Gastrocnemius medialis (tissue), 4 donors: ENCODE measurements at regions not wholly inside any gene's neighbourhood (a gene's known extent, or its start where the extent isn't known, plus 50 kb on each side); places are given as distances from the start of the nearest gene placed in this dataset.

Experiments used
- POLR2A ChIP-seq, 2 donors: fragments of 450-650 bp; IDR thresholded peaks; one replicate each; pipeline ENCODE4 v1.6.1; 2017; ENCODE audit warnings: antibody characterized with exemption in 2 of 2, mild to moderate bottlenecking in 2 of 2, moderate library complexity in 2 of 2
- TF ChIP-seq, protein P1 (sequence below), 5 experiments: fragments of 450-650 bp in 3 of 5; fragments of 200-600 bp in 2 of 5; sonication (generic) in 2 of 5; IDR thresholded peaks in 4 of 5; conservative IDR thresholded peaks in 1 of 5; 1 replicate in 4 of 5; 2 replicates in 1 of 5; pipeline ENCODE4 v1.5.1; 2016 to 2019; ENCODE audit warnings: antibody characterized with exemption in 5 of 5, mild to moderate bottlenecking in 3 of 5, moderate library complexity in 3 of 5

DNA sequence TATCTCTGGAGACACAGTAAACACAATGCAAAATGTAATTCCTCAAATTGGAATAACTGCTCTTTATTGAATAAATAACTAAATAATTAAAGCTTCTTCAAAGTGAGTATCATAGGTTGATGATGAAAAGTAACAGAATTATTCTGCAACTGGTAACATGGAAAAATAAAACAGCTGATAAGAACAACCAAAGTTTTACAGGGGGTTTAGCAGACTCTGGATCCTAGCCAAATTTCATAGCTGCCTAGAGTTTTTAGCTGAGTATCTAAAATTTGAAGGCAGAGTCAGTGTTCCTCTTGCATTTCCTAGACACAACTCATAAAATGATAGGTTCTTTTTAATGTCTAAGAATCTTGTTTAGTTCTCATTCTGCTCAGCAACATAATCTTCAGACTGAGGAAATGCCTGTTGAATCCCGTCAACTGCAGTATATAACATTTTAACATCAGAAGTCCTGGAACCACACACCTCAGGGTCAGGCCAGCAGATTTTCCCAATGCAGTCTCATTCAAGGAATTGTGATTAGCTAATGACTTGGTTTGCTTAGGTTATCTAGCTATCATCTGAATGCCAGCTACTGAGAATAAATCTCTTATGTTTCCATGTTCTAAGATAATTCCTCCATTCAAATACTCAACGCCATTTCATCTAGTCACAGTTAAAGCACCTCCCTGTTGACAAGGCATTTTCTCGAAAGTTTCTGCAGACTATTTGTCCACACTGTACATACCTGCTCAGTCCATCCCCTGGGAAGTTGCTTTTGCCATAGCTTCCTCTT lies 411.6 kb downstream of the BCAT1 start:
- TF ChIP-seq, protein P1, sequence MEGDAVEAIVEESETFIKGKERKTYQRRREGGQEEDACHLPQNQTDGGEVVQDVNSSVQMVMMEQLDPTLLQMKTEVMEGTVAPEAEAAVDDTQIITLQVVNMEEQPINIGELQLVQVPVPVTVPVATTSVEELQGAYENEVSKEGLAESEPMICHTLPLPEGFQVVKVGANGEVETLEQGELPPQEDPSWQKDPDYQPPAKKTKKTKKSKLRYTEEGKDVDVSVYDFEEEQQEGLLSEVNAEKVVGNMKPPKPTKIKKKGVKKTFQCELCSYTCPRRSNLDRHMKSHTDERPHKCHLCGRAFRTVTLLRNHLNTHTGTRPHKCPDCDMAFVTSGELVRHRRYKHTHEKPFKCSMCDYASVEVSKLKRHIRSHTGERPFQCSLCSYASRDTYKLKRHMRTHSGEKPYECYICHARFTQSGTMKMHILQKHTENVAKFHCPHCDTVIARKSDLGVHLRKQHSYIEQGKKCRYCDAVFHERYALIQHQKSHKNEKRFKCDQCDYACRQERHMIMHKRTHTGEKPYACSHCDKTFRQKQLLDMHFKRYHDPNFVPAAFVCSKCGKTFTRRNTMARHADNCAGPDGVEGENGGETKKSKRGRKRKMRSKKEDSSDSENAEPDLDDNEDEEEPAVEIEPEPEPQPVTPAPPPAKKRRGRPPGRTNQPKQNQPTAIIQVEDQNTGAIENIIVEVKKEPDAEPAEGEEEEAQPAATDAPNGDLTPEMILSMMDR (IDR thresholded peaks at IDR 0.05 in 4 of 5, conservative IDR thresholded peaks at IDR 0.05 in 1 of 5): no peak
- no peak for TF ChIP-seq POLR2A (IDR thresholded peaks at IDR 0.05)
